CD4-positive, CD25-positive, alpha-beta regulatory T cell (primary cell): ENCODE measurements at regions not wholly inside any gene's neighbourhood (a gene's known extent, or its start where the extent isn't known, plus 50 kb on each side); places are given as distances from the start of the nearest gene placed in this dataset.

ENCODE experiments used
- ATAC-seq, 2 donors: fragments of 150-1000 bp; cut with Tn5 transposase; one replicate each; pipeline ENCODE4 v1.10.0; 2021; ENCODE audit warnings: low read depth in 2 of 2, moderate number of reproducible peaks in 2 of 2, moderate library complexity in 1 of 2
- DNase-seq, 3 donors: peaks; one replicate each; pipeline versions ENCODE4 v3.0.0 to v3.0.0-alpha.2; 2012 to 2022; ENCODE audit warnings: mixed read lengths in 1 of 3
- H3K27ac ChIP-seq: one replicate; pipeline ENCODE4 v1.7.0; 2013; ENCODE audit warnings: mild to moderate bottlenecking, low read length; ENCODE audit not compliant: insufficient read depth, poor library complexity, severe bottlenecking
- H3K27me3 ChIP-seq: one replicate; pipeline ENCODE4 v1.7.0; 2013; ENCODE audit warnings: low read length; ENCODE audit not compliant: control insufficient read depth, insufficient read depth
- H3K36me3 ChIP-seq: one replicate; pipeline ENCODE4 v1.7.0; 2013; ENCODE audit warnings: mild to moderate bottlenecking, low read length, moderate library complexity; ENCODE audit not compliant: control insufficient read depth, insufficient read depth
- H3K4me1 ChIP-seq: 2 replicates; pipeline ENCODE4 v1.7.0; 2013; ENCODE audit warnings: mild to moderate bottlenecking, low read length; ENCODE audit not compliant: insufficient read depth, control insufficient read depth, poor library complexity, severe bottlenecking
- H3K4me3 ChIP-seq: one replicate; pipeline ENCODE4 v1.7.0; 2013; ENCODE audit warnings: low read depth, mild to moderate bottlenecking, low read length, moderate library complexity
- H3K9me3 ChIP-seq, 2 experiments: 1 replicate in 1 of 2; 2 replicates in 1 of 2; pipeline ENCODE4 v1.7.0; 2013; ENCODE audit warnings: low read length in 2 of 2, mild to moderate bottlenecking in 1 of 2, moderate library complexity in 1 of 2; ENCODE audit not compliant: control insufficient read depth in 2 of 2
- H3K27ac Mint-ChIP-seq, 3 donors: one replicate each; pipeline ENCODE4 v1.8.0; 2020 to 2022; ENCODE audit warnings: mild to moderate bottlenecking in 3 of 3, mixed read lengths in 3 of 3, moderate library complexity in 2 of 3
- H3K27me3 Mint-ChIP-seq: one replicate; pipeline ENCODE4 v1.8.0; 2022; ENCODE audit warnings: mild to moderate bottlenecking, mixed read lengths
- H3K36me3 Mint-ChIP-seq: one replicate; pipeline ENCODE4 v1.8.0; 2020; ENCODE audit warnings: mixed read lengths
- H3K4me1 Mint-ChIP-seq, 4 donors: one replicate each; pipeline ENCODE4 v1.8.0; 2020 to 2022; ENCODE audit warnings: mixed read lengths in 4 of 4, mild to moderate bottlenecking in 1 of 4
- H3K4me3 Mint-ChIP-seq, 4 donors: one replicate each; pipeline ENCODE4 v1.8.0; 2020 to 2022; ENCODE audit warnings: mild to moderate bottlenecking in 4 of 4, mixed read lengths in 4 of 4, moderate library complexity in 3 of 4
- H3K9me3 Mint-ChIP-seq, 7 donors: one replicate each; pipeline ENCODE4 v1.8.0; 2020 to 2022; ENCODE audit warnings: mixed read lengths in 7 of 7, mild to moderate bottlenecking in 3 of 7, moderate library complexity in 2 of 7

DNA sequence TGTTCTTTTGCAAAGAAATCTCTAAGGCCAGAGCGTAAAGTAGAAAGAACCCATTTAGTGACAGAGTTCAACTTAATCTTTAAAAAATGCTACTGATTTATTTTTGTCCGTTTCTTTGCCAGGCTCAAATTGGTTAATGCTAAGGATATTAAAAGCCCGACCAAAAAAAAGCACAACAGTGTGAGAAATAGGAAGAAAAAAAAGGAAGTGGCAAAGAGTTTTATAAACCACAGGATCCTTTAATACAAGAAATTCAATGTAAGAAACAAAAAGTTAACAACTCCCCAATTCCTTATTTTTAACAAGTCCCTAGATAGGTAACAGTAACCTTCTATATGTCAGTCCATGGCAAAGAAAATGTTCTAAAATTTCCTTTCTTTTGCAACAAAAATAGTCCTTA, 480.4 kb downstream of the ACTRT1 start:
- Histone ChIP-seq H3K36me3 (no peaks in the 10 kb centered on the region), H3K27ac (no peak overlapping the region), H3K27me3 (no peaks in the 10 kb centered on the region), H3K4me3 (no peak overlapping the region), H3K9me3 (no peaks in the 10 kb centered on the region), H3K4me1 (no peaks in the 10 kb centered on the region)
- DNase-seq: no peak
- Mint-ChIP-seq H3K36me3 (no peaks in the 10 kb centered on the region), H3K27ac (no peak overlapping the region), H3K4me1 (no peaks in the 10 kb centered on the region), H3K27me3 (no peaks in the 10 kb centered on the region), H3K4me3 (no peak overlapping the region), H3K9me3 (peaks cover 0 to 11% (median 3%) of the 10 kb centered on the region in 7 donors)
- ATAC-seq: no peak

DNA sequence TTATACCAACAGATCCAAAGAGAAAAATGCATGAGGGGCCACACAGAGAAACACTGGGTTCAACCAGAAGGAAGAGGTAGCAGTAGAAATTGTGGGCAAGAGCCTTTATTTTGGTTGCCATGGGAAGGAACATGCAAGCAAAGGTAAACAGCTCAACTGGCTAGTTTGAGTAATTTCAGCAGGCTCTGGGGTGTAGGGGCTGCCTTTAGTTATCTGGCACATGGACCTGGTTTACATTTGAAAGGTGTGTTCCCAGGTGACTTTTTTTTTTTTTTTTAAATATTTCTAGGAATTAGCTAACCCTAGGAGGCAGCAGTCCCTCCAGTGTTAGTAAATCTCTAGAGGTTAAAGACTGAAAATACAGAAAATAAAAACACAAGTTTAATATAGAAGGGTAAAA, 481.9 kb downstream of the ACTRT1 start:
- no peak overlapping the region for H3K4me3 Mint-ChIP-seq
- no peak overlapping the region for H3K4me3 ChIP-seq
- H3K27me3 Mint-ChIP-seq: no peaks in the 10 kb centered on the region
- no peaks in the 10 kb centered on the region for H3K4me1 ChIP-seq
- no peaks in the 10 kb centered on the region for H3K27me3 ChIP-seq
- H3K36me3 Mint-ChIP-seq: no peaks in the 10 kb centered on the region
- ATAC-seq: no peak
- DNase-seq: no peak
- no peak overlapping the region for H3K27ac ChIP-seq
- H3K9me3 Mint-ChIP-seq: peaks cover 0 to 11% (median 0%) of the 10 kb centered on the region in 7 donors
- H3K36me3 ChIP-seq: no peaks in the 10 kb centered on the region
- no peaks in the 10 kb centered on the region for H3K4me1 Mint-ChIP-seq
- H3K9me3 ChIP-seq: no peaks in the 10 kb centered on the region
- no peak overlapping the region for H3K27ac Mint-ChIP-seq

DNA sequence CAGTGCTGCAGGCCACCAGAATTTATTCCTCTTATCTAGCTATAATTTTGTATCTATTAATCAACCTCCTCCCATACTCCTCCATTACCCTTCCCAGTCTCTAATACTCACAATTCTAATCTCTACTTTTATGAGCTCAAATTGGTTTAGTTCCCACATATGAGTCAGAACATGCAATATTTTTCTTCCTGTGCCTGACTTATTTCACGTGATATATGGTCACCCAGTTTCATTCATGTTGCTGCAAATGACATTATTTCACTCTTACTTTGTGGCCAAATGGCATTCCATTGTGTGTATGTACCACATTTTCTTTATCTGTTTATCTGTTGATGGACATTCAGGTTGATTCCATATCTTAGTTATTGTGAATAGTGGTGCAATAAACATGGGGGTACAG, 483.5 kb downstream of the ACTRT1 start:
- Mint-ChIP-seq H3K4me1 (no peaks in the 10 kb centered on the region), H3K27me3 (no peaks in the 10 kb centered on the region)
- ATAC-seq: no peak

DNA sequence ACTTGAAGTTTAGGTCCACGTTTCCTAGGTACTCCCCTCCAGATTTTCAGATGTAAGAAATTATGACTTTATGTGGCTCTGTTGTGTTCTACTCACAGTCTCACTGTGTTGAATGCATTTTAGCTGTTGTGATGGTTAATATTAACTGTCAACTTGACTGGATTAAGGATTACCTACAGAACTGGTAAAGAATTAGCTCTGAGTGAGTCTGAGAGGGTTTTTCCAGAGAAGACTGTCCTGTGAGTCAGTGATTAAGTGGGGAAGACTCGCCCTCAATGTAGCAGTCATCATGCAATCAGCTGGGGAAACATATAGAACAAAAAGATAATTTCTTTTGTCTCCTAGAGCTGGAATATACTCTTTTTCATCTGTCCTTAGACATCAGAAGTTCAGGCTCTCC, 493.4 kb downstream of the ACTRT1 start:
- no peaks in the 10 kb centered on the region for H3K36me3 Mint-ChIP-seq
- DNase-seq (no peak), ATAC-seq (no peak)
- no peak overlapping the region for H3K27ac Mint-ChIP-seq
- Histone ChIP-seq H3K36me3 (no peaks in the 10 kb centered on the region), H3K4me1 (no peaks in the 10 kb centered on the region), H3K9me3 (no peaks in the 10 kb centered on the region), H3K27ac (no peak overlapping the region), H3K27me3 (no peaks in the 10 kb centered on the region), H3K4me3 (no peak overlapping the region)
- no peak overlapping the region for H3K4me3 Mint-ChIP-seq
- H3K9me3 Mint-ChIP-seq: peaks cover 0 to 10% (median 7%) of the 10 kb centered on the region in 7 donors
- no peaks in the 10 kb centered on the region for H3K4me1 Mint-ChIP-seq
- no peaks in the 10 kb centered on the region for H3K27me3 Mint-ChIP-seq

More for the DNA sequence above, 483.5 kb downstream of the ACTRT1 start:
- no peaks in the 10 kb centered on the region for H3K4me1 ChIP-seq
- H3K27me3 ChIP-seq: no peaks in the 10 kb centered on the region
- no peak for DNase-seq
- H3K4me3 ChIP-seq: no peak overlapping the region
- no peaks in the 10 kb centered on the region for H3K9me3 ChIP-seq
- Mint-ChIP-seq H3K4me3 (no peak overlapping the region), H3K36me3 (no peaks in the 10 kb centered on the region), H3K9me3 (peaks cover 0 to 8% (median 0%) of the 10 kb centered on the region in 7 donors), H3K27ac (no peak overlapping the region)
- no peak overlapping the region for H3K27ac ChIP-seq
- H3K36me3 ChIP-seq: no peaks in the 10 kb centered on the region

DNA sequence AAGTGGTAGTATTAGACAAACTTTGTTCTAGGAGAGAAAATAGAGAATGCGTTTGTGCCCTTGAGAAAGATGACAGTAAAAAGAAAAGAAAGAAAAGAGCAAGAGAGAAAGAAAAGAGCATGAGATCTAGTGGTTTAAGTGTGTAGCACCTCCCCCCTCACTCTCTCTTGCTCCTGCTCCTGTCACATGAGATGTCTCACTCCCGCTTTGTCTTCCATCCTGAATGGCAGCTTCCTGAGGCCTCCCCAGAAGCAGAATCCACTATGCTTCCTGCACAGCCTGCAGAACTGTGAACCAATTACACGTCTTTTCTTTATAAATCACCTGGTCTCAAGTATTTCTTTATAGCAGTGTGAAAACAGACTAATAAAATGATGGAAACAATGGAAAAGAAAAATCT, 499.6 kb downstream of the ACTRT1 start:
- no peaks in the 10 kb centered on the region for H3K36me3 ChIP-seq
- no peak for ATAC-seq
- Mint-ChIP-seq H3K27ac (no peak overlapping the region), H3K4me3 (no peak overlapping the region), H3K27me3 (no peaks in the 10 kb centered on the region), H3K36me3 (no peaks in the 10 kb centered on the region), H3K4me1 (no peaks in the 10 kb centered on the region), H3K9me3 (peaks cover 0 to 5% (median 2%) of the 10 kb centered on the region in 7 donors)
- no peaks in the 10 kb centered on the region for H3K9me3 ChIP-seq
- no peaks in the 10 kb centered on the region for H3K4me1 ChIP-seq
- H3K27me3 ChIP-seq: no peaks in the 10 kb centered on the region
- DNase-seq: no peak
- H3K4me3 ChIP-seq: no peak overlapping the region
- no peak overlapping the region for H3K27ac ChIP-seq

DNA sequence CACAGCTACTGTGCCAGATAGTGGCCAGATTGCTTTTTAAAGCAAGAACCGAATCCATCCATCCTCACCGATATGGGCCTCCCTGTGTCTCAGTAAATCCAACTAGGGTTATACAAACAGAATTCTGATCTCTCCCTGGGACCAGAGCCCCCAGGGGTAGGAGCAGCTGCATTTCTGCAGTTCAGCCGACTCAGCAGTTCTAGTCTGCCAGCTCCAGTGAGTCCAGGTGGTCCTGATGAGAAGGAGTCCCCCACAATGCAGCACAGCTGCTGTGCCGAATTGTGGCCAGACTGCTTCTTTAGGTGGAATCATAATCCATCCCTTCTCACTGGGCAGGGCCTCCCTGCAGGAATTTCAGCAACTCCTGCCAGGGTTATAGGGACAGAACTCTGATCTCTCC, 532.9 kb downstream of the ACTRT1 start:
- Mint-ChIP-seq H3K27ac (no peak overlapping the region), H3K27me3 (no peaks in the 10 kb centered on the region), H3K4me3 (no peak overlapping the region), H3K36me3 (no peaks in the 10 kb centered on the region), H3K9me3 (peaks cover 0 to 15% (median 3%) of the 10 kb centered on the region in 7 donors), H3K4me1 (no peaks in the 10 kb centered on the region)
- Histone ChIP-seq H3K27ac (no peak overlapping the region), H3K4me1 (no peaks in the 10 kb centered on the region), H3K9me3 (no peaks in the 10 kb centered on the region), H3K27me3 (no peaks in the 10 kb centered on the region), H3K4me3 (no peak overlapping the region), H3K36me3 (no peaks in the 10 kb centered on the region)
- DNase-seq (no peak), ATAC-seq (no peak)

DNA sequence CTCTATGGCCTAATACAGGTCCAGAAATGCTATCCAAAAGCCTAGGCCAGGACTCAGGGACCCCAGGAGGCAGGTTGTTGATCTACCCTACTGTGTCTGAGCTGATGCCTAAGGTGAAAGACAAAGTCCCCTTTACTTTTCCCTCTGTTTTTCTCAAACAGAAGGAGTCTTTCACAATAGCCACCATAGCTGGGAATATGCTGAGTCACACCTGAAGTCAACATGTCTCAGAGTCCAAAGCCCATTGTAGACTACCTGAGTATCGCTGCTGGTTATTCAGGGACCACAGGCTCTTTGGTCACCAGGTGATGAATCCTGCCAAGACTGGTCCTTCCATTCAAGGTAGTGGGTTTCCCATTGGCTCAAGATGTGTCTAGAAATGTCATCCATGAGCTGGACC, 562.2 kb downstream of the ACTRT1 start:
- Mint-ChIP-seq H3K27me3 (no peaks in the 10 kb centered on the region), H3K4me3 (no peak overlapping the region), H3K9me3 (peaks cover 0 to 17% (median 4%) of the 10 kb centered on the region in 7 donors), H3K4me1 (no peaks in the 10 kb centered on the region), H3K36me3 (no peaks in the 10 kb centered on the region), H3K27ac (no peak overlapping the region)
- Histone ChIP-seq H3K27me3 (no peaks in the 10 kb centered on the region), H3K4me3 (no peak overlapping the region), H3K9me3 (peaks cover 2 to 3% of the 10 kb centered on the region in 2 experiments), H3K4me1 (no peaks in the 10 kb centered on the region), H3K27ac (no peak overlapping the region), H3K36me3 (no peaks in the 10 kb centered on the region)
- ATAC-seq (no peak), DNase-seq (no peak)

DNA sequence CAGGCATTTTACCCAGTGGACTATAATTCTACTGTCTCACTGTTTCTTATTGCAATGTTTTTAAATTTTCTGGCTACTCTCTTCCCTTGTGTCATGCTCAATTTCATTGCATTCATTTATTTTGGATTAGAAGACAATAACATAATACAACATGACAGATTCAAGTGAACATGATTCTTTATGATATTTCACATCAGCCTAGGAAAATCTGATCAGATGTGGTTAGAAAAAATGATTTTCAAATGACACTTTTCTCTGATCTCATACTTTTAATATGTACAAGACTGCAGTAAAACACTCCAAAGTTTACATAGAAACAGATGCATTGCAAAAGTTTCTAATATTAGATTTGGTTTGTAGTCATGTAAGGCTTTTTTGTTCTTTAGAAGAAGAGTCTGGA, 586.0 kb downstream of the ACTRT1 start:
- H3K27ac ChIP-seq: no peak overlapping the region
- no peaks in the 10 kb centered on the region for H3K36me3 ChIP-seq
- ATAC-seq (no peak), DNase-seq (no peak)
- H3K36me3 Mint-ChIP-seq: no peaks in the 10 kb centered on the region
- H3K9me3 Mint-ChIP-seq: peaks cover 0 to 4% (median 1%) of the 10 kb centered on the region in 7 donors
- H3K4me3 ChIP-seq: no peak overlapping the region
- H3K4me1 Mint-ChIP-seq: no peaks in the 10 kb centered on the region
- no peak overlapping the region for H3K4me3 Mint-ChIP-seq
- H3K9me3 ChIP-seq: no peaks in the 10 kb centered on the region
- no peaks in the 10 kb centered on the region for H3K27me3 ChIP-seq
- no peaks in the 10 kb centered on the region for H3K4me1 ChIP-seq
- no peak overlapping the region for H3K27ac Mint-ChIP-seq
- H3K27me3 Mint-ChIP-seq: no peaks in the 10 kb centered on the region
